IMR-90 (cell line): ENCODE measurements at regions not wholly inside any gene's neighbourhood (a gene's known extent, or its start where the extent isn't known, plus 50 kb on each side); places are given as distances from the start of the nearest gene placed in this dataset.

Experiments
- ATAC-seq: fragments of 200-7000 bp; cut with Tn5 transposase; 2 replicates; pipeline ENCODE4 v1.9.1; 2020; ENCODE audit warnings: low read depth, mild to moderate bottlenecking, moderate library complexity
- BruUV-seq: library from RNA; stranded (reverse); fragments of 400-500 nt; replicated peaks from 2 replicates; lab custom pipeline; 2021; lab: Mats Ljungman, UMichigan
- CTCF ChIA-PET: fragments of 300-600 bp; formaldehyde crosslinking; extraction: SDS; loops from one replicate; lab custom pipeline; 2021; ENCODE audit warnings: antibody characterized with exemption; lab: Yijun Ruan, JAX
- POLR2A ChIA-PET: fragments of 300-600 bp; sonication (Branson Sonifier 250); formaldehyde crosslinking; loops from one replicate; lab custom pipeline; 2022; ENCODE audit warnings: antibody characterized with exemption; ENCODE audit not compliant: unreplicated experiment; lab: Charles Lee
- DNase-seq: peaks from one replicate; pipeline ENCODE4 v3.0.0; 2013
- H2AFZ ChIP-seq: replicated peaks from 2 replicates; pipeline ENCODE3; 2013; ENCODE audit warnings: low read length, mild to moderate bottlenecking; ENCODE audit not compliant: poor library complexity
- H2AK5ac ChIP-seq: 2 replicates; pipeline ENCODE4 v1.6.1; 2013; ENCODE audit warnings: low read depth, low read length, inconsistent platforms
- H2AK9ac ChIP-seq: replicated peaks from 2 replicates; pipeline ENCODE3; 2013; ENCODE audit warnings: mild to moderate bottlenecking, low read depth, low read length, moderate library complexity; ENCODE audit not compliant: poor library complexity
- H2BK120ac ChIP-seq: 2 replicates; pipeline ENCODE4 v1.6.1; 2013; ENCODE audit warnings: low read depth, low read length, inconsistent platforms
- H2BK15ac ChIP-seq: 3 replicates; pipeline ENCODE4 v1.6.1; 2013; ENCODE audit warnings: low read depth, low read length, inconsistent platforms
- H2BK20ac ChIP-seq: 2 replicates; pipeline ENCODE4 v1.6.1; 2013; ENCODE audit warnings: low read depth, mild to moderate bottlenecking, inconsistent platforms, low read length, moderate library complexity
- H2BK5ac ChIP-seq: 2 replicates; pipeline ENCODE4 v1.6.1; 2013; ENCODE audit warnings: mild to moderate bottlenecking, low read depth, low read length, inconsistent platforms; ENCODE audit not compliant: poor library complexity, severe bottlenecking
- H3K14ac ChIP-seq: replicated peaks from 2 replicates; pipeline ENCODE4 v1.6.1; 2013; ENCODE audit warnings: low read depth, low read length, inconsistent platforms
- H3K18ac ChIP-seq: 2 replicates; pipeline ENCODE4 v1.6.1; 2013; ENCODE audit warnings: low read depth, low read length, control low read depth
- H3K23ac ChIP-seq: 2 replicates; pipeline ENCODE4 v1.6.1; 2013; ENCODE audit warnings: low read depth, low read length, inconsistent platforms
- H3K27ac ChIP-seq: 2 replicates; pipeline ENCODE4 v1.5.1; 2013; ENCODE audit warnings: mild to moderate bottlenecking, control low read depth, low read length; ENCODE audit not compliant: insufficient read depth
- H3K27me3 ChIP-seq: 2 replicates; pipeline ENCODE4 v1.6.1; 2013; ENCODE audit warnings: low read length; ENCODE audit not compliant: control insufficient read depth, insufficient read depth
- H3K36me3 ChIP-seq: 2 replicates; pipeline ENCODE4 v1.6.1; 2013; ENCODE audit warnings: low read length, mixed read lengths; ENCODE audit not compliant: control insufficient read depth, insufficient read depth
- H3K4ac ChIP-seq: 2 replicates; pipeline ENCODE4 v1.6.1; 2013; ENCODE audit warnings: low read depth, low read length, inconsistent platforms
- H3K4me1 ChIP-seq: 2 replicates; pipeline ENCODE4 v1.6.1; 2013; ENCODE audit warnings: low read length, mixed read lengths; ENCODE audit not compliant: control insufficient read depth, insufficient read depth
- H3K4me2 ChIP-seq: 2 replicates; pipeline ENCODE4 v1.6.1; 2013; ENCODE audit warnings: low read depth, mild to moderate bottlenecking, control low read depth, low read length, moderate library complexity
- H3K4me3 ChIP-seq: 2 replicates; pipeline ENCODE4 v1.5.1; 2013; ENCODE audit warnings: low read depth, mild to moderate bottlenecking, control low read depth, low read length, moderate library complexity; ENCODE audit not compliant: insufficient read depth
- H3K56ac ChIP-seq: 2 replicates; pipeline ENCODE4 v1.6.1; 2013; ENCODE audit warnings: low read length, inconsistent platforms; ENCODE audit not compliant: insufficient read depth; ENCODE audit errors: extremely low read depth
- H3K79me1 ChIP-seq, 2 experiments: 2 replicates each; pipeline ENCODE4 v1.6.1; 2013; ENCODE audit warnings: low read length in 2 of 2, inconsistent platforms in 1 of 2, low read depth in 1 of 2
- H3K9ac ChIP-seq: 2 replicates; pipeline ENCODE4 v1.6.1; 2013; ENCODE audit warnings: low read depth, low read length, control low read depth
- H3K9me1 ChIP-seq: 2 replicates; pipeline ENCODE4 v1.6.1; 2013; ENCODE audit warnings: low read length, inconsistent platforms; ENCODE audit not compliant: insufficient read depth
- H3K9me3 ChIP-seq: 2 replicates; pipeline ENCODE4 v1.6.1; 2013; ENCODE audit warnings: low read length; ENCODE audit not compliant: control insufficient read depth, insufficient read depth
- H4K20me1 ChIP-seq: 2 replicates; pipeline ENCODE4 v1.6.1; 2013; ENCODE audit warnings: low read length, inconsistent platforms; ENCODE audit not compliant: insufficient read depth
- H4K5ac ChIP-seq: 2 replicates; pipeline ENCODE4 v1.6.1; 2013; ENCODE audit warnings: mild to moderate bottlenecking, low read depth, low read length, control low read depth
- H4K8ac ChIP-seq, 2 experiments: 2 replicates each; pipeline ENCODE4 v1.6.1; 2013; ENCODE audit warnings: low read depth in 2 of 2, low read length in 2 of 2, control low read depth in 1 of 2, inconsistent platforms in 1 of 2
- H4K91ac ChIP-seq: 2 replicates; pipeline ENCODE4 v1.6.1; 2013; ENCODE audit warnings: low read depth, low read length, inconsistent platforms; ENCODE audit not compliant: insufficient read depth
- BHLHE40 ChIP-seq: fragments of 150-350 bp; IDR thresholded peaks from 2 replicates; pipeline ENCODE4 v1.6.1; 2016; ENCODE audit warnings: mild to moderate bottlenecking, low read depth, low read length
- CEBPB ChIP-seq: IDR thresholded peaks from 2 replicates; pipeline ENCODE4 v1.6.1; 2012; ENCODE audit warnings: low read depth, low read length, improper control_type of control experiment
- CHD1 ChIP-seq: IDR thresholded peaks from 2 replicates; pipeline ENCODE4 v1.6.1; 2012; ENCODE audit warnings: low read depth, low read length, improper control_type of control experiment
- FOS ChIP-seq: fragments of 150-350 bp; IDR thresholded peaks from 2 replicates; pipeline ENCODE4 v1.6.1; 2016; ENCODE audit warnings: low read depth, low read length
- MAFK ChIP-seq: IDR thresholded peaks from 2 replicates; pipeline ENCODE4 v1.6.1; 2012; ENCODE audit warnings: low read depth, low read length, improper control_type of control experiment
- MAZ ChIP-seq: IDR thresholded peaks from 2 replicates; pipeline ENCODE4 v1.6.1; 2012; ENCODE audit warnings: low read depth, mild to moderate bottlenecking, low read length, improper control_type of control experiment, moderate library complexity, borderline replicate concordance
- MXI1 ChIP-seq: IDR thresholded peaks from 2 replicates; pipeline ENCODE4 v1.6.1; 2012; ENCODE audit warnings: low read depth, mild to moderate bottlenecking, low read length, moderate library complexity, borderline replicate concordance
- NFE2L2 ChIP-seq: fragments of 150-350 bp; IDR thresholded peaks from 2 replicates; pipeline ENCODE4 v1.6.1; 2016; ENCODE audit warnings: low read depth, mild to moderate bottlenecking, low read length
- POLR2A ChIP-seq: IDR thresholded peaks from 2 replicates; pipeline ENCODE4 v1.6.1; 2012; ENCODE audit warnings: mild to moderate bottlenecking, low read depth, low read length
- RAD21 ChIP-seq: IDR thresholded peaks from 2 replicates; pipeline ENCODE4 v1.6.1; 2012; ENCODE audit warnings: low read length, improper control_type of control experiment
- RCOR1 ChIP-seq: IDR thresholded peaks from 2 replicates; pipeline ENCODE4 v1.6.1; 2012; ENCODE audit warnings: mild to moderate bottlenecking, low read length, improper control_type of control experiment; ENCODE audit not compliant: insufficient replicate concordance
- RFX5 ChIP-seq: IDR thresholded peaks from 2 replicates; pipeline ENCODE4 v1.8.0; 2012; ENCODE audit warnings: low read depth, mild to moderate bottlenecking, low read length, moderate library complexity
- SMC3 ChIP-seq: fragments of 150-350 bp; IDR thresholded peaks from 2 replicates; pipeline ENCODE4 v1.6.1; 2016; ENCODE audit warnings: low read depth, mild to moderate bottlenecking, antibody characterized with exemption, low read length, moderate library complexity
- dilution Hi-C: fragments of 300-500 bp; cut with HindIII; formaldehyde crosslinking; loops from one replicate; pipeline ENCODE4 v1.14.3; 2018; ENCODE audit warnings: low sequenced_read_pairs; ENCODE audit not compliant: unreplicated experiment
- in situ Hi-C: fragments of 300-500 bp; cut with MboI; formaldehyde crosslinking; loops from 3 replicates; pipeline ENCODE4 v1.14.3; 2019; ENCODE audit warnings: low sequenced_read_pairs, inconsistent platforms, mixed read lengths
- intact Hi-C: fragments of 100-400 bp; cut with micrococcal nuclease; formaldehyde crosslinking; loops from 2 replicates; pipeline ENCODE4 v1.10.0; 2022
- TF ChIP-seq, protein P1 (sequence below): conservative IDR thresholded peaks from 2 replicates; pipeline ENCODE4 v1.5.1; 2012; ENCODE audit warnings: mild to moderate bottlenecking, low read depth, low read length, improper control_type of control experiment
- TF ChIP-seq, protein P2 (sequence below): fragments of 150-350 bp; IDR thresholded peaks from 2 replicates; pipeline ENCODE4 v1.6.1; 2017; ENCODE audit warnings: mild to moderate bottlenecking, antibody characterized with exemption, low read length, low read depth
- TF ChIP-seq, protein P3 (sequence below): fragments of 150-350 bp; IDR thresholded peaks from 2 replicates; pipeline ENCODE4 v1.6.1; 2016; ENCODE audit warnings: low read depth, mild to moderate bottlenecking, low read length, moderate library complexity, borderline replicate concordance

DNA sequence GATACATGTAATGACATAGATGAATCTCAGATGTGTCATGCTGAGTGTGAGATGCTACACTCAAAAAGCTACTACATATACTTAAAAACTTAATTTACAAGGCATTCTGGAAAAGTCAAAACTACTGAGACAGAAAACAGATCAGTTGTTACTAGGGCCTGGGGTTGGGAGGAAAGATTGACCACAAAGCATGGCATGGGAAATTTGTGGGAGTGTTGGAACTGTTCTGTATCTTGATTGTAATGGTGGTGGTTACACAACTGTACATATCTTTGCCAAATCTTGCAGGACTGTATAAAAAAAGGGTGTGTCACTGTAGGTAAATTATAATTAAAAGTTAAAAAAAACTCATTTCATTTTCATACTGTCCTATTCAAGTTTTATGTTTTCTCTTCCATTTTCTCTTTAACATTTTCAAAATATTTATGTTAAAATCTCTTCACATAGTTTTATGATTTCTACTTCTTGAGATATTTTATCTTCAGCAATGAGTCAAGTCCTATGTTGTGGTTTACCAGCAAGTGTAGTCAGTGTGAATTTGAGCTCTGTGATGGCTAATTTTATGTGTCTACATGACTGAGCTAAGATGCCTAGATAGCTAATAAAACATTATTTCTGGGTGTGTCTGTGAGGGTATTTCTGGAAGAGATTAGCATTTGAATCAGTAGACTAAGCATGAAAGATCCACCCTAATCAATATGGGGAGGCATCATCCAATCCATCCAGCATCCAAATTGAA is 58.6 kb upstream of the VRK2 start:
- Histone ChIP-seq H3K27ac (no peak overlapping the region), H3K14ac (no peak overlapping the region), H3K4ac (no peak overlapping the region), H3K4me2 (no peak overlapping the region), H4K8ac (no peak overlapping the region), H2AK9ac (no peak overlapping the region), H3K27me3 (no peaks in the 10 kb centered on the region), H3K4me1 (no peaks in the 10 kb centered on the region), H3K56ac (no peak overlapping the region), H2AFZ (no peak overlapping the region), H2BK20ac (no peak overlapping the region), H2BK120ac (no peak overlapping the region), H3K9me1 (no peaks in the 10 kb centered on the region), H2AK5ac (no peak overlapping the region), H3K79me1 (no peaks in the 10 kb centered on the region), H2BK5ac (no peak overlapping the region), H2BK15ac (no peak overlapping the region), H4K91ac (no peak overlapping the region), H3K18ac (no peak overlapping the region), H4K5ac (no peak overlapping the region), H3K9ac (no peak overlapping the region), H3K9me3 (no peaks in the 10 kb centered on the region), H3K23ac (no peak overlapping the region), H3K4me3 (no peak overlapping the region), H3K36me3 (no peaks in the 10 kb centered on the region), H4K20me1 (no peaks in the 10 kb centered on the region)
- DNase-seq, result no peak
- dilution Hi-C loops (no loop called here), intact Hi-C loops (no loop called here), in situ Hi-C loops (no loop called here)
- no peak for ATAC-seq
- TF ChIP-seq NFE2L2 (no peak), RAD21 (no peak), SMC3 (no peak), BHLHE40 (no peak), CHD1 (no peak), FOS (no peak), RFX5 (no peak), POLR2A (no peak), RCOR1 (no peak), CEBPB (no peak), MXI1 (no peak), MAZ (no peak), MAFK (no peak)
- TF ChIP-seq, protein P1, sequence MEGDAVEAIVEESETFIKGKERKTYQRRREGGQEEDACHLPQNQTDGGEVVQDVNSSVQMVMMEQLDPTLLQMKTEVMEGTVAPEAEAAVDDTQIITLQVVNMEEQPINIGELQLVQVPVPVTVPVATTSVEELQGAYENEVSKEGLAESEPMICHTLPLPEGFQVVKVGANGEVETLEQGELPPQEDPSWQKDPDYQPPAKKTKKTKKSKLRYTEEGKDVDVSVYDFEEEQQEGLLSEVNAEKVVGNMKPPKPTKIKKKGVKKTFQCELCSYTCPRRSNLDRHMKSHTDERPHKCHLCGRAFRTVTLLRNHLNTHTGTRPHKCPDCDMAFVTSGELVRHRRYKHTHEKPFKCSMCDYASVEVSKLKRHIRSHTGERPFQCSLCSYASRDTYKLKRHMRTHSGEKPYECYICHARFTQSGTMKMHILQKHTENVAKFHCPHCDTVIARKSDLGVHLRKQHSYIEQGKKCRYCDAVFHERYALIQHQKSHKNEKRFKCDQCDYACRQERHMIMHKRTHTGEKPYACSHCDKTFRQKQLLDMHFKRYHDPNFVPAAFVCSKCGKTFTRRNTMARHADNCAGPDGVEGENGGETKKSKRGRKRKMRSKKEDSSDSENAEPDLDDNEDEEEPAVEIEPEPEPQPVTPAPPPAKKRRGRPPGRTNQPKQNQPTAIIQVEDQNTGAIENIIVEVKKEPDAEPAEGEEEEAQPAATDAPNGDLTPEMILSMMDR, result no peak
- TF ChIP-seq, protein P2, sequence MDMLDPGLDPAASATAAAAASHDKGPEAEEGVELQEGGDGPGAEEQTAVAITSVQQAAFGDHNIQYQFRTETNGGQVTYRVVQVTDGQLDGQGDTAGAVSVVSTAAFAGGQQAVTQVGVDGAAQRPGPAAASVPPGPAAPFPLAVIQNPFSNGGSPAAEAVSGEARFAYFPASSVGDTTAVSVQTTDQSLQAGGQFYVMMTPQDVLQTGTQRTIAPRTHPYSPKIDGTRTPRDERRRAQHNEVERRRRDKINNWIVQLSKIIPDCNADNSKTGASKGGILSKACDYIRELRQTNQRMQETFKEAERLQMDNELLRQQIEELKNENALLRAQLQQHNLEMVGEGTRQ, result no peak
- TF ChIP-seq, protein P3, sequence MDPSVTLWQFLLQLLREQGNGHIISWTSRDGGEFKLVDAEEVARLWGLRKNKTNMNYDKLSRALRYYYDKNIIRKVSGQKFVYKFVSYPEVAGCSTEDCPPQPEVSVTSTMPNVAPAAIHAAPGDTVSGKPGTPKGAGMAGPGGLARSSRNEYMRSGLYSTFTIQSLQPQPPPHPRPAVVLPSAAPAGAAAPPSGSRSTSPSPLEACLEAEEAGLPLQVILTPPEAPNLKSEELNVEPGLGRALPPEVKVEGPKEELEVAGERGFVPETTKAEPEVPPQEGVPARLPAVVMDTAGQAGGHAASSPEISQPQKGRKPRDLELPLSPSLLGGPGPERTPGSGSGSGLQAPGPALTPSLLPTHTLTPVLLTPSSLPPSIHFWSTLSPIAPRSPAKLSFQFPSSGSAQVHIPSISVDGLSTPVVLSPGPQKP, result no peak
- ChIA-PET CTCF (no interaction called here), POLR2A (no interaction called here)
- no TSS peak for BruUV-seq
